ENCODE measurements at regions not wholly inside any gene's neighbourhood (a gene's known extent, or its start where the extent isn't known, plus 50 kb on each side); places are given as distances from the start of the nearest gene placed in this dataset.

DNA sequence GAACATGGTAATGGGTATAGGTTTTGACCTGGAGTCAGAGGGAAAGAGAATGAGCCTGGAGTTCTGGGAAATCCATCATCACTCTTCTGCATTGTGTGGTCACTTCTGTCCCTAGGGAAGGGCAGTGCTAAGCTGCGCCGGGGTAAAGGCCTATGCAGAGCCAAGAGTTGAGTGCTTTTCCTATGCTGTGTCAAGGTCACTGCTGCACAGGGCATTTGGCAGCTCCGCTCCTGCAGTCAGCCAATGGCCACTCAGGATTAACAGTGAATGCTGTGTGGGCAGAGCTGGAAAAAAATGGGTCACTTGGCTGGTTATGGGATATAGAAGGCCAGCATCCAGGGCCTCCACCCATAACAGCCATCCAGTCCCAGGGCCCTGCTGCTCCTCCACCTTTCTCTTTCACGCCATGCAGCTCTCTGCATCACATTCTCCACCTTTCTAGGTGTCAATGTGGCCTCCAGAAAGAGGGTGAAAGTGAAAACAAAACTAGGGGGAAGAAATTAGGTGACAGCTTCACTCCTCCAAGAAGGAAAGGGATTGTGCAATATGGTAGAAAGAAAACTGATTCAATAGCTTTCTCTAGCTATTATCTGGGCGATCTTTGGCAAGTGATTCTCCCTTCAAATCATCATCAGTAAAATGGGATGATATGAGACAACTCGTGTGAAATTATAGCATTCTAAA, 279.3 kb upstream of the ANKRD55 start:
- TF ChIP-seq, protein P1, sequence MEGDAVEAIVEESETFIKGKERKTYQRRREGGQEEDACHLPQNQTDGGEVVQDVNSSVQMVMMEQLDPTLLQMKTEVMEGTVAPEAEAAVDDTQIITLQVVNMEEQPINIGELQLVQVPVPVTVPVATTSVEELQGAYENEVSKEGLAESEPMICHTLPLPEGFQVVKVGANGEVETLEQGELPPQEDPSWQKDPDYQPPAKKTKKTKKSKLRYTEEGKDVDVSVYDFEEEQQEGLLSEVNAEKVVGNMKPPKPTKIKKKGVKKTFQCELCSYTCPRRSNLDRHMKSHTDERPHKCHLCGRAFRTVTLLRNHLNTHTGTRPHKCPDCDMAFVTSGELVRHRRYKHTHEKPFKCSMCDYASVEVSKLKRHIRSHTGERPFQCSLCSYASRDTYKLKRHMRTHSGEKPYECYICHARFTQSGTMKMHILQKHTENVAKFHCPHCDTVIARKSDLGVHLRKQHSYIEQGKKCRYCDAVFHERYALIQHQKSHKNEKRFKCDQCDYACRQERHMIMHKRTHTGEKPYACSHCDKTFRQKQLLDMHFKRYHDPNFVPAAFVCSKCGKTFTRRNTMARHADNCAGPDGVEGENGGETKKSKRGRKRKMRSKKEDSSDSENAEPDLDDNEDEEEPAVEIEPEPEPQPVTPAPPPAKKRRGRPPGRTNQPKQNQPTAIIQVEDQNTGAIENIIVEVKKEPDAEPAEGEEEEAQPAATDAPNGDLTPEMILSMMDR (optimal IDR thresholded peaks at IDR 0.05 in 1 of 3, IDR thresholded peaks at IDR 0.05 in 1 of 3, conservative IDR thresholded peaks at IDR 0.05 in 1 of 3; ENCODE audit: extremely low read depth in 1 of 3, insufficient read depth in 2 of 3, low read length in 3 of 3) = no peak
- TF ChIP-seq EZH2 (IDR thresholded peaks at IDR 0.05; ENCODE audit: low read length) = no peak
